SH-SY5Y (cell line): ENCODE measurements at regions not wholly inside any gene's neighbourhood (a gene's known extent, or its start where the extent isn't known, plus 50 kb on each side); places are given as distances from the start of the nearest gene placed in this dataset.

Experiments used
- GATA2 ChIP-seq: IDR thresholded peaks from 2 replicates; pipeline ENCODE4 v1.6.1; 2011; ENCODE audit warnings: mild to moderate bottlenecking, low read depth, low read length
- GATA3 ChIP-seq: IDR thresholded peaks from 2 replicates; pipeline ENCODE4 v1.6.1; 2011; ENCODE audit warnings: low read depth, mild to moderate bottlenecking, low read length, moderate library complexity

DNA sequence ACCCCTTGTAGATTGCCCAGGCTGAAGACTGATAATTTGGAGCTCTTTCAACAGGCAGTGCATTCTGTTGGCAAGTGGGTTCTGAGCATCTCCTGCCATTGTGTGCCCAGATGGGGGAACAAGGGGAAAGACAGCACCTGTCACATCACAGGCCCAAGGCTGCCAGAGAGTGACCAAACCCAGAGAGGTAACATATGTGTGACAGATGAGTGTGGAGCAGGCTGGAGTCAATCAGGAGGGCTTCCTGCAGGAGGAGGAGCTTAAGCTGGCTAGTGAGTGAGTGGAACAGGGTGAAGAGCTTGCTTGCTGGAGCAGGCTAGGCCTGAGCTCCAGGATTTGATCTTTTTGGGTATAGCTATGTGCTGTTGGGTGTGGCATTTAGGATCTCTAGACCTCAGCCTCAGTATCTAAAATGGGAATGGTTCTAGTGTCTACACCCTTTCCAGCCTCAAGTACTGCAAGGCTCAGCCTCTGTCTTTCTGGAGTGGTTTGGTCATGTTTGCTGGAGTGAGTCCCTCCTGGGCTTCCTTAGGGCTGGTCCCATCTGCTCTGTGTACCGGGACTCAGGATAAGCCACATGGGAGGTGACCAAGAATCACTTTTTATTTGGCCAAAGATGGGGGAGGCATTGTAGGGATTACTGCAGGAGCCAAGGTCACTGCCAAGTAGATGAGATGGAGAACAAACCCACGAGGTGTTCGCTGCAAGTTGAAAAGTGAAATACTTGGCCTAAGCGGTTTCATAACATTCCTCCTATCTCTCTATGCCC lies 152.4 kb upstream of the TSHZ3 start:
- TF ChIP-seq GATA2 (no peak), GATA3 (no peak)
